SU-DHL-6 (cell line): ENCODE measurements at regions not wholly inside any gene's neighbourhood (a gene's known extent, or its start where the extent isn't known, plus 50 kb on each side); places are given as distances from the start of the nearest gene placed in this dataset.

ENCODE experiments used
- H2AFZ ChIP-seq: fragments of 200-600 bp; sonication (generic); 2 replicates; pipeline ENCODE4 v1.6.1; 2014; ENCODE audit warnings: low read depth, mild to moderate bottlenecking, moderate library complexity, mixed read lengths, antibody characterized with exemption, low read length; ENCODE audit not compliant: severe bottlenecking
- H3F3A ChIP-seq: fragments of 200-600 bp; shearing (Covaris generic); 2 replicates; pipeline ENCODE4 v1.6.0; 2016; ENCODE audit warnings: antibody characterized with exemption, mild to moderate bottlenecking; ENCODE audit not compliant: insufficient read depth
- H3K27ac ChIP-seq: fragments of 200-600 bp; sonication (generic); 2 replicates; pipeline ENCODE4 v1.5.1; 2016; ENCODE audit warnings: low read depth, mild to moderate bottlenecking, low read length, moderate library complexity, mixed read lengths
- H3K27me3 ChIP-seq: fragments of 200-600 bp; sonication (generic), shearing (Covaris generic); 2 replicates; pipeline ENCODE4 v1.6.0; 2014; ENCODE audit warnings: mild to moderate bottlenecking, low read length
- H3K36me3 ChIP-seq: fragments of 200-600 bp; sonication (generic); 2 replicates; pipeline ENCODE4 v1.6.1; 2014; ENCODE audit warnings: mild to moderate bottlenecking, low read length, mixed read lengths
- H3K4me2 ChIP-seq: fragments of 300-600, 200-600 bp; shearing (Covaris generic), sonication (generic); 2 replicates; pipeline ENCODE4 v1.6.0; 2014; ENCODE audit warnings: low read length, low read depth, mild to moderate bottlenecking; ENCODE audit not compliant: poor library complexity, severe bottlenecking
- H3K4me3 ChIP-seq: fragments of 200-600 bp; sonication (generic); 2 replicates; pipeline ENCODE4 v1.5.1; 2014; ENCODE audit warnings: antibody characterized with exemption, low read length, mild to moderate bottlenecking, mixed read lengths; ENCODE audit not compliant: insufficient read depth, poor library complexity, severe bottlenecking
- H3K79me2 ChIP-seq: fragments of 200-600 bp; sonication (generic); 2 replicates; pipeline ENCODE4 v1.6.1; 2014; ENCODE audit warnings: mild to moderate bottlenecking, low read length, moderate library complexity; ENCODE audit not compliant: insufficient read depth
- H3K9ac ChIP-seq: fragments of 200-600 bp; sonication (generic); 2 replicates; pipeline ENCODE4 v1.7.0; 2014; ENCODE audit warnings: mild to moderate bottlenecking, low read length
- H3K9me2 ChIP-seq: fragments of 200-600 bp; sonication (generic); replicated peaks from 2 replicates; pipeline ENCODE4 v1.6.1; 2014; ENCODE audit warnings: low read length; ENCODE audit not compliant: insufficient read depth
- H3K9me3 ChIP-seq: fragments of 200-600 bp; sonication (generic); 2 replicates; pipeline ENCODE4 v1.6.1; 2014; ENCODE audit warnings: low read length, mixed read lengths; ENCODE audit not compliant: insufficient read depth
- H4K20me1 ChIP-seq: fragments of 200-600 bp; sonication (generic); 2 replicates; pipeline ENCODE4 v1.6.1; 2014; ENCODE audit warnings: low read depth, mild to moderate bottlenecking, antibody characterized with exemption, low read length, moderate library complexity, mixed read lengths
- CTCF ChIP-seq: fragments of 200-600 bp; sonication (generic); IDR thresholded peaks from one replicate; pipeline ENCODE4 v1.5.1; 2017; ENCODE audit warnings: antibody characterized with exemption, mild to moderate bottlenecking, low read length, moderate library complexity; ENCODE audit not compliant: insufficient read depth, poor library complexity, severe bottlenecking
- EZH2phosphoT487 ChIP-seq: fragments of 200-600 bp; sonication (generic), shearing (Covaris generic); conservative IDR thresholded peaks from 2 replicates; pipeline ENCODE4 v1.6.1; 2018; ENCODE audit warnings: mild to moderate bottlenecking, antibody characterized with exemption, low read length, moderate library complexity, mixed read lengths

DNA sequence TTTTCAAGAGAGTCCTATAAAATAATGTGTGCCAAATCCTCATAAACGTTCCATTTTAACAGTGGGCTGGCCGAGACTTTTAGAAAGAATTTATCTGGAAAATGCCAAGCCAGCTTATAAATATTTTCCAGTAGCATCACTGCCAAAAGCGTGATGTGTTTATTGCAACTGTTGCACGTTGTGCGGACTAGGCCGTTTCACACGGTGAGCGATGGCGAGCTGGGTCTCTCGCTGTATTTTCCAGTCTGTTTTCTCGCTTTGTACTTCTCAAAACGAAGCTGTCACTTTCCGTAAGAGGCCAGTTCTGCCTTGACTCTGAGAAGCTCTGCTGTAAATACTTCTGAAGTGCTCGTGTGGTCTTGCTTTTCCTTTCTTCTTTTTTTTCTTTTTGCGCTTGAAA lies 65.0 kb upstream of the ZNF236 start:
- H2AFZ ChIP-seq: no peak overlapping the region
- no peak overlapping the region for H3K27ac ChIP-seq
- H3K9me3 ChIP-seq: no peaks in the 10 kb centered on the region
- no peaks in the 10 kb centered on the region for H3K27me3 ChIP-seq
- no peaks in the 10 kb centered on the region for H3K79me2 ChIP-seq
- H3K9ac ChIP-seq: no peak overlapping the region
- H3K36me3 ChIP-seq: no peaks in the 10 kb centered on the region
- H4K20me1 ChIP-seq: no peaks in the 10 kb centered on the region
- no peak overlapping the region for H3K4me3 ChIP-seq
- TF ChIP-seq CTCF (no peak), EZH2phosphoT487 (no peak)
- H3K9me2 ChIP-seq: no peaks in the 10 kb centered on the region
- H3K4me2 ChIP-seq: no peak overlapping the region
- no peaks in the 10 kb centered on the region for H3F3A ChIP-seq

GRCh38 chr18:76756531-76757253 lies 65.7 kb upstream of the ZNF236 start:
- H3K27me3 ChIP-seq: no peaks in the 10 kb centered on the region
- H3F3A ChIP-seq: no peaks in the 10 kb centered on the region
- no peaks in the 10 kb centered on the region for H3K9me2 ChIP-seq
- no peak overlapping the region for H3K9ac ChIP-seq
- H3K36me3 ChIP-seq: no peaks in the 10 kb centered on the region
- no peaks in the 10 kb centered on the region for H3K79me2 ChIP-seq
- TF ChIP-seq EZH2phosphoT487 (no peak), CTCF (no peak)
- H4K20me1 ChIP-seq: no peaks in the 10 kb centered on the region
- no peak overlapping the region for H3K4me3 ChIP-seq
- no peak overlapping the region for H2AFZ ChIP-seq
- H3K27ac ChIP-seq: no peak overlapping the region
- H3K4me2 ChIP-seq: no peak overlapping the region
- H3K9me3 ChIP-seq: no peaks in the 10 kb centered on the region

DNA sequence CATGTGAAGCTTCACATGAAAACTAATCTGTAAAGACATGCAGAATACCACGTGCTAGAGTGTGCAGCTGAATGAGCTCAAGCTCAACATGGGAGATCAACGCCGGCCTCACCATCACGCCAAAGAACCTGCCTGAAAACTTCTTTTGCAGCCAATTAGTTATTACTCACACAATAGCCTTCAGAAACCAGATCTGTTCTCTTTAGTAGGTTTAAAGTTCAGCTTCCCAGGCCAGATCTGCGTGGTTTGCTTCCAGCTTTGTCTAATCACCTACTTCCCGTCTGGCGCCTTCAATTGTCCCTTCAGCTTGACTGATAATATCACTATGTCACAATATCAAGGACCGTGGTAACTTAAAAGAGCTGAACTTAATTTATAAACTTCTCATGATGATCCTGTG lies 68.0 kb upstream of the ZNF236 start:
- Histone ChIP-seq H3K36me3 (no peaks in the 10 kb centered on the region), H3K4me2 (no peak overlapping the region), H3K9ac (no peak overlapping the region), H3K27me3 (no peaks in the 10 kb centered on the region), H3K79me2 (no peaks in the 10 kb centered on the region), H2AFZ (no peak overlapping the region), H3K27ac (no peak overlapping the region), H3K4me3 (no peak overlapping the region), H3K9me3 (peaks cover 6% of the 10 kb centered on the region; the same call in 1 of the 2 replicates), H3F3A (no peaks in the 10 kb centered on the region), H3K9me2 (no peaks in the 10 kb centered on the region), H4K20me1 (no peaks in the 10 kb centered on the region)
- TF ChIP-seq CTCF: no peak
- TF ChIP-seq EZH2phosphoT487: no peak
